Gastrocnemius medialis (tissue), 4 donors: ENCODE measurements at regions not wholly inside any gene's neighbourhood (a gene's known extent, or its start where the extent isn't known, plus 50 kb on each side); places are given as distances from the start of the nearest gene placed in this dataset.

Experiments used
- CTCF ChIP-seq, 5 experiments: fragments of 450-650 bp in 3 of 5; fragments of 200-600 bp in 2 of 5; sonication (generic) in 2 of 5; IDR thresholded peaks in 4 of 5; conservative IDR thresholded peaks in 1 of 5; 1 replicate in 4 of 5; 2 replicates in 1 of 5; pipeline ENCODE4 v1.5.1; 2016 to 2019; ENCODE audit warnings: antibody characterized with exemption in 5 of 5, mild to moderate bottlenecking in 3 of 5, moderate library complexity in 3 of 5
- POLR2A ChIP-seq, 2 donors: fragments of 450-650 bp; IDR thresholded peaks; one replicate each; pipeline ENCODE4 v1.6.1; 2017; ENCODE audit warnings: antibody characterized with exemption in 2 of 2, mild to moderate bottlenecking in 2 of 2, moderate library complexity in 2 of 2

- no peak for TF ChIP-seq POLR2A (IDR thresholded peaks at IDR 0.05)
- no peak for TF ChIP-seq CTCF (IDR thresholded peaks at IDR 0.05 in 4 of 5, conservative IDR thresholded peaks at IDR 0.05 in 1 of 5)
Measured at GRCh38 chr10:44161184-44161583, 223.7 kb downstream of the CXCL12 start.
